ENCODE measurements at regions not wholly inside any gene's neighbourhood (a gene's known extent, or its start where the extent isn't known, plus 50 kb on each side); places are given as distances from the start of the nearest gene placed in this dataset.

GRCh38 chr9:102434545-102434944, 560.6 kb upstream of the CYLC2 start:
- TF ChIP-seq, protein P1, sequence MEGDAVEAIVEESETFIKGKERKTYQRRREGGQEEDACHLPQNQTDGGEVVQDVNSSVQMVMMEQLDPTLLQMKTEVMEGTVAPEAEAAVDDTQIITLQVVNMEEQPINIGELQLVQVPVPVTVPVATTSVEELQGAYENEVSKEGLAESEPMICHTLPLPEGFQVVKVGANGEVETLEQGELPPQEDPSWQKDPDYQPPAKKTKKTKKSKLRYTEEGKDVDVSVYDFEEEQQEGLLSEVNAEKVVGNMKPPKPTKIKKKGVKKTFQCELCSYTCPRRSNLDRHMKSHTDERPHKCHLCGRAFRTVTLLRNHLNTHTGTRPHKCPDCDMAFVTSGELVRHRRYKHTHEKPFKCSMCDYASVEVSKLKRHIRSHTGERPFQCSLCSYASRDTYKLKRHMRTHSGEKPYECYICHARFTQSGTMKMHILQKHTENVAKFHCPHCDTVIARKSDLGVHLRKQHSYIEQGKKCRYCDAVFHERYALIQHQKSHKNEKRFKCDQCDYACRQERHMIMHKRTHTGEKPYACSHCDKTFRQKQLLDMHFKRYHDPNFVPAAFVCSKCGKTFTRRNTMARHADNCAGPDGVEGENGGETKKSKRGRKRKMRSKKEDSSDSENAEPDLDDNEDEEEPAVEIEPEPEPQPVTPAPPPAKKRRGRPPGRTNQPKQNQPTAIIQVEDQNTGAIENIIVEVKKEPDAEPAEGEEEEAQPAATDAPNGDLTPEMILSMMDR (conservative IDR thresholded peaks at IDR 0.05 in 1 of 2, IDR thresholded peaks at IDR 0.05 in 1 of 2; ENCODE audit: extremely low read depth in 1 of 2, insufficient read depth in 1 of 2, low read depth in 1 of 2, low read length in 2 of 2), result no peak
- no peak for TF ChIP-seq EZH2 (IDR thresholded peaks at IDR 0.05; ENCODE audit: borderline replicate concordance, low read length)

All from mammary epithelial cell (primary cell).